ENCODE measurements at regions not wholly inside any gene's neighbourhood (a gene's known extent, or its start where the extent isn't known, plus 50 kb on each side); places are given as distances from the start of the nearest gene placed in this dataset.

- no peak for DNase-seq
Measured at GRCh38 chr4:158007566-158007965, 165.3 kb downstream of the GASK1B start.

- peak; percentile 30 for DNase-seq
Measured at GRCh38 chr4:158006990-158007389, 165.8 kb downstream of the GASK1B start.

- no peak for DNase-seq
Measured at GRCh38 chr4:158005021-158005420, 167.8 kb downstream of the GASK1B start.

- DNase-seq, result no peak
Measured at GRCh38 chr4:158004101-158004500, 168.7 kb downstream of the GASK1B start.

GRCh38 chr4:158003212-158003611, 169.6 kb downstream of the GASK1B start:
- no peak for DNase-seq

GRCh38 chr4:158002173-158002572, 170.7 kb downstream of the GASK1B start:
- no peak for DNase-seq

- no peak for DNase-seq
Measured at GRCh38 chr4:158001756-158002155, 171.1 kb downstream of the GASK1B start.

- no peak for DNase-seq
Measured at GRCh38 chr4:157999723-158000122, 173.1 kb downstream of the GASK1B start.

GRCh38 chr4:157997296-157997695, 175.5 kb downstream of the GASK1B start:
- DNase-seq, result no peak

GRCh38 chr4:157996061-157997028, 176.5 kb downstream of the GASK1B start:
- DNase-seq, result no peak

GRCh38 chr4:157994863-157995262, 178.0 kb downstream of the GASK1B start:
- no peak for DNase-seq

GRCh38 chr4:157992948-157993839, 179.6 kb downstream of the GASK1B start:
- DNase-seq, result no peak

- peak; percentile 25 for DNase-seq
Measured at GRCh38 chr4:157992038-157992705, 180.7 kb downstream of the GASK1B start.

GRCh38 chr4:157988641-157989040, 184.2 kb downstream of the GASK1B start:
- no peak for DNase-seq

GRCh38 chr4:157984285-157984911, 188.4 kb downstream of the GASK1B start:
- no peak for DNase-seq

GRCh38 chr4:157983300-157983699, 189.5 kb downstream of the GASK1B start:
- no peak for DNase-seq

- DNase-seq, result no peak
Measured at GRCh38 chr4:157980158-157980557, 192.7 kb downstream of the GASK1B start.

GRCh38 chr4:157978680-157979361, 194.0 kb downstream of the GASK1B start:
- peak; percentile 48 for DNase-seq

- DNase-seq, result no peak
Measured at GRCh38 chr4:157977086-157977485, 195.7 kb downstream of the GASK1B start.

GRCh38 chr4:157973297-157973696, 199.5 kb downstream of the GASK1B start:
- no peak for DNase-seq

GRCh38 chr4:157964463-157964862, 208.4 kb downstream of the GASK1B start:
- no peak for DNase-seq

All from femur (tissue), 1 donor.